Heart right ventricle (tissue), 16 donors: ENCODE measurements at regions not wholly inside any gene's neighbourhood (a gene's known extent, or its start where the extent isn't known, plus 50 kb on each side); places are given as distances from the start of the nearest gene placed in this dataset.

Source experiments
- ATAC-seq, 8 donors: fragments of 200-7000 bp; cut with Tn5 transposase; one replicate each; pipeline ENCODE4 v1.9.1; 2020; ENCODE audit warnings: mild to moderate bottlenecking in 8 of 8, moderate library complexity in 8 of 8, moderate number of reproducible peaks in 1 of 8
- DNase-seq, 2 donors: peaks; one replicate each; pipeline ENCODE4 v3.0.0-alpha.2; 2020
- H3K27ac ChIP-seq, 10 donors: fragments of 200-600 bp; sonication (generic) in 2 of 10; one replicate each; pipeline versions ENCODE4 v1.5.0 to v1.8.0; 2020 to 2022; ENCODE audit warnings: mild to moderate bottlenecking in 3 of 10
- H3K27me3 ChIP-seq, 7 donors: fragments of 200-600 bp; one replicate each; pipeline ENCODE4 v1.8.0; 2021 to 2022; ENCODE audit warnings: mild to moderate bottlenecking in 2 of 7
- H3K36me3 ChIP-seq, 9 donors: fragments of 200-600 bp; sonication (generic) in 1 of 9; one replicate each; pipeline versions ENCODE4 v1.5.0 to v1.8.0; 2020 to 2022; ENCODE audit warnings: mild to moderate bottlenecking in 2 of 9
- H3K4me1 ChIP-seq, 9 donors: fragments of 200-600 bp; sonication (generic) in 1 of 9; one replicate each; pipeline versions ENCODE4 v1.5.0 to v1.8.0; 2020 to 2022; ENCODE audit warnings: mild to moderate bottlenecking in 4 of 9
- H3K4me3 ChIP-seq, 10 donors: fragments of 200-600 bp; sonication (generic) in 2 of 10; one replicate each; pipeline versions ENCODE4 v1.5.0 to v1.8.0; 2020 to 2022; ENCODE audit warnings: mild to moderate bottlenecking in 7 of 10, moderate library complexity in 2 of 10
- H3K9me3 ChIP-seq, 11 donors: fragments of 200-600 bp in 10 of 11; sonication (generic) in 2 of 11; one replicate each; pipeline versions ENCODE4 v1.5.0 to v1.8.0; 2013 to 2022; ENCODE audit warnings: mild to moderate bottlenecking in 2 of 11, control low read depth in 1 of 11, moderate library complexity in 1 of 11
- CTCF ChIP-seq, 9 donors: fragments of 200-600 bp; sonication (generic) in 2 of 9; IDR thresholded peaks; one replicate each; pipeline versions ENCODE4 v1.5.0 to v1.8.0; 2021 to 2022; ENCODE audit warnings: antibody characterized with exemption in 9 of 9, mild to moderate bottlenecking in 5 of 9, moderate library complexity in 1 of 9
- WGBS, 2 donors: extraction: QIAGEN DNeasy Blood & Tissue Kit; methylation state at CpG; one replicate each; pipeline ENCODE4 v1.1.7; 2013; ENCODE audit warnings: inconsistent platforms in 1 of 2; 5-methylcytosine and 5-hydroxymethylcytosine counted together
- intact Hi-C, 10 donors: fragments of 100-400 bp; cut with DNase I; formaldehyde crosslinking; loops; one replicate each; pipeline versions ENCODE4 v1.11.1 to v1.14.2; 2022
- donor health status: Arrhythmogenic right ventricular cardiomyopathy.
- donor health status: ischemic (EF 13 %, LVEDD 7.1; RV severe dilation, severe dysfunction).
- donor health status: healthy with polysubstance abuse.
- donor health status: DM: no; HTN: yes; CAD: no.
- donor health status: DM: no; HTN: no; CAD: no.
- donor health status: ischemic (EF 25% LVEDD 6.9; RV normal size, moderate dysfunction).
- donor health status: ischemic (EF 25% LVEDD 5.7; RV mildly dilated, moderate dysfunction).
- donor health status: healthy.
- donor health status: DM: yes; HTN: yes; CAD: no.
- donor health status: Ischemic cardiomyopathy.
- donor health status: ischemic (EF 35%, LVEDD 5.7; RV mildly dilated, moderate dysfunction).
- donor health status: nonischemic (EF 11% LVEDD 7.7; RV severe dilation, severe dysfunction).
- donor health status: DM: yes; HTN: yes; CAD: no.
- donor health status: PGD.
- donor health status: ischemic (EF 29% LVEDD 5.4; RV normal size, mild dysfunction).
- donor health status: nonischemic (EF 23%, LVEDD 6.1; RV moderate dilation, normal function).

GRCh38 chr6:153424719-153425400 is 293.8 kb upstream of the RGS17 start:
- Histone ChIP-seq H3K4me3 (no peak overlapping the region), H3K27ac (no peak overlapping the region), H3K4me1 (no peaks in the 10 kb centered on the region), H3K9me3 (no peaks in the 10 kb centered on the region), H3K27me3 (no peaks in the 10 kb centered on the region), H3K36me3 (no peaks in the 10 kb centered on the region)
- 60 to 66% methylated on average over 5 of the region's 5 CpGs for WGBS, 2 donors
- no peak for DNase-seq
- ATAC-seq, result no peak
- intact Hi-C loops, result no loop called here
- no peak for TF ChIP-seq CTCF (IDR thresholded peaks at IDR 0.05)

- intact Hi-C loops, result loop anchor here in 1 of 10 donors (5.0 kb wide), 1 partner anchor 165 kb away; no protein-coding TSS in a partner anchor
- H3K36me3 ChIP-seq, result no peaks in the 10 kb centered on the region
- no peak for DNase-seq
- H3K4me1 ChIP-seq, result no peaks in the 10 kb centered on the region
- H3K9me3 ChIP-seq, result peaks cover 0 to 16% (median 9%) of the 10 kb centered on the region in 11 donors
- H3K4me3 ChIP-seq, result no peak overlapping the region
- H3K27me3 ChIP-seq, result no peaks in the 10 kb centered on the region
- no peak for ATAC-seq
- TF ChIP-seq CTCF (IDR thresholded peaks at IDR 0.05), result no peak
- H3K27ac ChIP-seq, result no peak overlapping the region
- WGBS, 2 donors, result 37 to 75% methylated on average over 1 of the region's 1 CpG
These were observed 281.4 kb upstream of the RGS17 start for GRCh38 chr6:153412519-153412918.

- Histone ChIP-seq H3K9me3 (peaks cover 0 to 22% (median 9%) of the 10 kb centered on the region in 11 donors), H3K4me3 (no peak overlapping the region), H3K27me3 (no peaks in the 10 kb centered on the region), H3K4me1 (no peaks in the 10 kb centered on the region), H3K36me3 (no peaks in the 10 kb centered on the region), H3K27ac (no peak overlapping the region)
- TF ChIP-seq CTCF (IDR thresholded peaks at IDR 0.05), result no peak
- DNase-seq (no peak), ATAC-seq (no peak)
- intact Hi-C loops, result loop anchor here in 1 of 10 donors (5.0 kb wide), 1 partner anchor 166 kb away; no protein-coding TSS in a partner anchor
- WGBS, 2 donors, result 84 to 91% methylated on average over 3 of the region's 3 CpGs
These were observed 280.1 kb upstream of the RGS17 start for GRCh38 chr6:153411070-153411648.

- Histone ChIP-seq H3K36me3 (no peaks in the 10 kb centered on the region), H3K9me3 (peaks cover 0 to 6% (median 0%) of the 10 kb centered on the region in 11 donors), H3K27me3 (no peaks in the 10 kb centered on the region), H3K4me3 (no peak overlapping the region), H3K4me1 (no peaks in the 10 kb centered on the region), H3K27ac (no peak overlapping the region)
- DNase-seq, result no peak
- no peak for ATAC-seq
- no peak for TF ChIP-seq CTCF (IDR thresholded peaks at IDR 0.05)
- WGBS, 2 donors, result 79 to 85% methylated on average over 4 of the region's 4 CpGs
- intact Hi-C loops, result no loop called here
These were observed 274.8 kb upstream of the RGS17 start for GRCh38 chr6:153405931-153406330.
